ENCODE measurements at regions not wholly inside any gene's neighbourhood (a gene's known extent, or its start where the extent isn't known, plus 50 kb on each side); places are given as distances from the start of the nearest gene placed in this dataset.

DNA sequence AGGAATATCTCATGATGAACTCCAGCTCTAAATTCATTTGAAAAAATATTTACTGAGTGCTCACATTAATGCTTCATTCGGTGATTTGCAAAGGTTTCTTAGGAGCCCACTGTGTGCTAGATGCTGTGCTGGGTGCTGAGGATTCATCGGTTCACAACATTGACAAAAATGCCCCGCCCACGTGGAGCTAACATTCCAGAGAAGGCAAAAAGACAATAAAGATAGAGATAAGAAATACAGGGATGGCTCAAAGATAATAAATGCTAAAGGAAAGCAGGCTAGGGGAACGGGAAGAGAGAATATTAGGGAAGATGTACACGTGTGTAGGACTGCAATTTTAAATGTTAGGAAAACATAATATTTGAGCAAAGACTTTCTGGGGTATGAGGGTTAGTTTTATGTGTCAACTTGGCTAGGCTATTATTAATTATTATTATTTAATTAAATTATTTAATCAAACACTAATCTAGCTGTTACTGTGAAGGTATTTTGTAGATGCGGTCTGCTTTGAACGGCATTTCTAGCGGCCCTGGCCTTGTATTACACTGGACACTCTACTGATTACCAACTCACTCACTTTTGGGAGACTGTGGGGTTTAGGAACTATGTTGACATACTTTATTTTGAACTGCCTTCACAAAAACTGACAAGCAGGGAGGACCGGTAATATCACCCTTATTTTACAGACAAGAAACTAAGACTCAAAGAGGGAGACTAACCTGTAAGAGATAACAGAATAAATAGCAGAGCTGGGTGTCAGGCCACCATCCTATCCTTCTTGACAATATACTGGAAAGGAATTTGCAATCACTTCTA, 61.9 kb upstream of the IRF2 start:
- Mint-ChIP-seq H3K36me3 (peaks cover 4% of the 10 kb centered on the region), H3K4me1 (ENCODE audit: unreplicated experiment) (peaks cover 24% of the 10 kb centered on the region), H3K9me3 (no peaks in the 10 kb centered on the region), H3K4me3 (peak overlapping the region; percentile 95), H3K27ac (peak overlapping the region; percentile 96), H3K27me3 (no peaks in the 10 kb centered on the region)
- TF ChIP-seq, protein P1, sequence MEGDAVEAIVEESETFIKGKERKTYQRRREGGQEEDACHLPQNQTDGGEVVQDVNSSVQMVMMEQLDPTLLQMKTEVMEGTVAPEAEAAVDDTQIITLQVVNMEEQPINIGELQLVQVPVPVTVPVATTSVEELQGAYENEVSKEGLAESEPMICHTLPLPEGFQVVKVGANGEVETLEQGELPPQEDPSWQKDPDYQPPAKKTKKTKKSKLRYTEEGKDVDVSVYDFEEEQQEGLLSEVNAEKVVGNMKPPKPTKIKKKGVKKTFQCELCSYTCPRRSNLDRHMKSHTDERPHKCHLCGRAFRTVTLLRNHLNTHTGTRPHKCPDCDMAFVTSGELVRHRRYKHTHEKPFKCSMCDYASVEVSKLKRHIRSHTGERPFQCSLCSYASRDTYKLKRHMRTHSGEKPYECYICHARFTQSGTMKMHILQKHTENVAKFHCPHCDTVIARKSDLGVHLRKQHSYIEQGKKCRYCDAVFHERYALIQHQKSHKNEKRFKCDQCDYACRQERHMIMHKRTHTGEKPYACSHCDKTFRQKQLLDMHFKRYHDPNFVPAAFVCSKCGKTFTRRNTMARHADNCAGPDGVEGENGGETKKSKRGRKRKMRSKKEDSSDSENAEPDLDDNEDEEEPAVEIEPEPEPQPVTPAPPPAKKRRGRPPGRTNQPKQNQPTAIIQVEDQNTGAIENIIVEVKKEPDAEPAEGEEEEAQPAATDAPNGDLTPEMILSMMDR (conservative IDR thresholded peaks at IDR 0.05) = no peak
- no peak for DNase-seq (ENCODE audit: extremely low spot score, unreplicated experiment)

DNA sequence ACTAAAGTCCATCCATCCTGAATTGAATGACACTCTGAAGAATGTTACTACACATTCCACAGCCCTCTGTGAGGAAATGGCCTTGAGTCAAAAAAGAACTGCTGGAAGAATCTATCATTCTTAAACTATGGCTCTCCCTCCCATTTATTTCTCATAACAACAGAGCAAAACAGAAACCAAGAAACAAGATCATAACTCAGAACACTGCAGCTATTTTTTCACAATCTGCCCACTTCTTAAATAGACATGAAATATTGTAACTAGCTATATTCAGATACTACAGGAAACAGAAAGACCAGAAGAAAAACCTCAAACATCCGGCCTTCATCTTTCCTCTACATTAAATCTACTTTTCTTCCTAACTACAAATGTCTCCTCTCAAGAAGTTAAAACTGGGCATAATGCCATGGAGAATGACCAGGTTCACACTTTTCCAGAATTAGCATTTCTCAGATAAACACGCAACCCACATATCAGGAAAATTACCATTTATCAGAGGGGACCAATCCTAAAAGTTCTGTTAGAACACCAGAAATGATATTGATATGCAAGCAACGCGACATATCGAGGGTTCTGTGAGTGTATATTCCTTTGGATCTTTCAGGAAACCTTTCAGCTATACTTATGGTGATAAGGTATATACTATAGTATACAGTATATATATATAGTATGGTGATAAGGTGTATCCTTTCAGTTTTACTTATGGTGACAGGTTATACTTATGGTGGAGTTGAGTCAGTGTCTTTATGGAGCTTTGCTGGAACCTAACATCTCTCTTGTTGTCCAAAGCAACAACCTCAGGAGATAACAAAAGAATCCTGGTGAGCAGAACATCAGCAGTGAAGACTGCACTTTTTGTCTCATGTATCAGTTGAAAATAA, 60.4 kb upstream of the IRF2 start:
- Mint-ChIP-seq H3K27ac (peak overlapping the region; percentile 96), H3K36me3 (peaks cover 4% of the 10 kb centered on the region), H3K9me3 (no peaks in the 10 kb centered on the region), H3K27me3 (no peaks in the 10 kb centered on the region), H3K4me1 (ENCODE audit: unreplicated experiment) (peaks cover 24% of the 10 kb centered on the region), H3K4me3 (peak overlapping the region; percentile 61)
- TF ChIP-seq, protein P1 (conservative IDR thresholded peaks at IDR 0.05) = no peak
- no peak for DNase-seq (ENCODE audit: extremely low spot score, unreplicated experiment)

- no peak overlapping the region for H3K4me3 Mint-ChIP-seq
- peaks cover 8% of the 10 kb centered on the region for H3K36me3 Mint-ChIP-seq
- H3K4me1 Mint-ChIP-seq (ENCODE audit: unreplicated experiment) = peaks cover 24% of the 10 kb centered on the region
- no peak for DNase-seq (ENCODE audit: extremely low spot score, unreplicated experiment)
- no peaks in the 10 kb centered on the region for H3K9me3 Mint-ChIP-seq
- H3K27me3 Mint-ChIP-seq = no peaks in the 10 kb centered on the region
- TF ChIP-seq, protein P1 (conservative IDR thresholded peaks at IDR 0.05) = no peak
- no peak overlapping the region for H3K27ac Mint-ChIP-seq
These were observed 59.6 kb upstream of the IRF2 start for GRCh38 chr4:184533908-184534307.

- Mint-ChIP-seq H3K27ac (no peak overlapping the region), H3K4me3 (no peak overlapping the region), H3K9me3 (no peaks in the 10 kb centered on the region), H3K27me3 (no peaks in the 10 kb centered on the region), H3K4me1 (ENCODE audit: unreplicated experiment) (peaks cover 13% of the 10 kb centered on the region), H3K36me3 (peaks cover 8% of the 10 kb centered on the region)
- TF ChIP-seq, protein P1 (conservative IDR thresholded peaks at IDR 0.05) = no peak
- DNase-seq (ENCODE audit: extremely low spot score, unreplicated experiment) = no peak
These were observed 56.7 kb upstream of the IRF2 start for GRCh38 chr4:184531008-184531407.

DNA sequence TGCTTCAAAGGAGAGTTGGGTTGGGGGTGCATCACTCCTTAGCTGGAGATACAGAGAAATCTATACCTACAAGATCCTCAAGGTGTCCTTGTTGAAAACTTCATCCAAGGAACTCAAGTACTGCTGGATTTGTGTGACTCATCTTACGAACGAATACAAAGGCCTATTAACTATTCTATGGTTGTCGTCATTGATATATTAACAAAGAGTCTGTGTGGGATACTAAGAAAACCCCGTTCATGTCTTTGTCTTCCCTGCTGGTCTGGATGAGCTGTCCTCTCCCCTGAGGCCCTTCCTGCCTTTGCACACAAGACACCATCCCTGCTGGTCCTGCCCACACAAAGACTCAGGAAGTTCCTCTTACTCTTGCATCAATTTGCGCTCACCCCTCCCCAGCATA, 54.9 kb upstream of the IRF2 start:
- H3K27ac Mint-ChIP-seq = no peak overlapping the region
- no peak for DNase-seq (ENCODE audit: extremely low spot score, unreplicated experiment)
- no peak overlapping the region for H3K4me3 Mint-ChIP-seq
- H3K27me3 Mint-ChIP-seq = no peaks in the 10 kb centered on the region
- TF ChIP-seq, protein P1 (conservative IDR thresholded peaks at IDR 0.05) = no peak
- H3K9me3 Mint-ChIP-seq = peaks cover 11% of the 10 kb centered on the region
- H3K36me3 Mint-ChIP-seq = peaks cover 8% of the 10 kb centered on the region
- peaks cover under 1% of the 10 kb centered on the region for H3K4me1 Mint-ChIP-seq (ENCODE audit: unreplicated experiment)
